Gastroesophageal sphincter (tissue), 4 donors: ENCODE measurements at regions not wholly inside any gene's neighbourhood (a gene's known extent, or its start where the extent isn't known, plus 50 kb on each side); places are given as distances from the start of the nearest gene placed in this dataset.

Source experiments
- ATAC-seq: fragments of 150-250 bp; one replicate; pipeline ENCODE4 v1.9.1; 2016; ENCODE audit warnings: mild to moderate bottlenecking, moderate library complexity
- H3K27ac ChIP-seq, 4 donors: fragments of 200-600 bp; sonication (generic) in 3 of 4; 1 replicate in 3 of 4; 2 replicates in 1 of 4; pipeline ENCODE4 v1.5.1; 2016 to 2019
- H3K27me3 ChIP-seq: fragments of 200-600 bp; sonication (generic); one replicate; pipeline ENCODE4 v1.5.1; 2019
- H3K36me3 ChIP-seq, 2 donors: fragments of 200-600 bp; sonication (generic); one replicate each; pipeline ENCODE4 v1.5.1; 2019; ENCODE audit warnings: control low read depth in 1 of 2
- H3K4me1 ChIP-seq, 3 donors: fragments of 200-600 bp; sonication (generic); 1 replicate in 2 of 3; 2 replicates in 1 of 3; pipeline ENCODE4 v1.5.1; 2016 to 2019; ENCODE audit warnings: control low read depth in 2 of 3
- H3K4me3 ChIP-seq, 2 donors: fragments of 200-600 bp; sonication (generic); one replicate each; pipeline ENCODE4 v1.5.1; 2019; ENCODE audit warnings: mild to moderate bottlenecking in 1 of 2, moderate library complexity in 1 of 2
- H3K9me3 ChIP-seq, 3 donors: fragments of 200-600 bp; sonication (generic); one replicate each; pipeline ENCODE4 v1.5.1; 2017 to 2019; ENCODE audit warnings: control low read depth in 2 of 3
- EP300 ChIP-seq: sonication (generic); formaldehyde crosslinking; IDR thresholded peaks from one replicate; pipeline ENCODE4 v1.6.1; 2017; ENCODE audit warnings: antibody characterized with exemption, mild to moderate bottlenecking
- POLR2A ChIP-seq, 2 donors: fragments of 450-650 bp; IDR thresholded peaks; one replicate each; pipeline ENCODE4 v1.6.1; 2017; ENCODE audit warnings: antibody characterized with exemption in 2 of 2, mild to moderate bottlenecking in 2 of 2, moderate library complexity in 1 of 2
- POLR2AphosphoS5 ChIP-seq: sonication (generic); formaldehyde crosslinking; IDR thresholded peaks from one replicate; pipeline ENCODE4 v1.6.1; 2017; ENCODE audit warnings: antibody characterized with exemption
- WGBS, 2 donors: methylation state at CpG; one replicate each; pipeline ENCODE4 v1.1.5; 2018; ENCODE audit warnings: low coverage in 1 of 2; 5-methylcytosine and 5-hydroxymethylcytosine counted together
- TF ChIP-seq, protein P1 (sequence below), 4 experiments: fragments of 200-600 bp in 2 of 4; fragments of 450-650 bp in 2 of 4; sonication (generic) in 1 of 4; IDR thresholded peaks; one replicate each; pipeline ENCODE4 v1.5.1; 2017 to 2019; ENCODE audit warnings: antibody characterized with exemption in 4 of 4, mild to moderate bottlenecking in 2 of 4, moderate library complexity in 2 of 4

DNA sequence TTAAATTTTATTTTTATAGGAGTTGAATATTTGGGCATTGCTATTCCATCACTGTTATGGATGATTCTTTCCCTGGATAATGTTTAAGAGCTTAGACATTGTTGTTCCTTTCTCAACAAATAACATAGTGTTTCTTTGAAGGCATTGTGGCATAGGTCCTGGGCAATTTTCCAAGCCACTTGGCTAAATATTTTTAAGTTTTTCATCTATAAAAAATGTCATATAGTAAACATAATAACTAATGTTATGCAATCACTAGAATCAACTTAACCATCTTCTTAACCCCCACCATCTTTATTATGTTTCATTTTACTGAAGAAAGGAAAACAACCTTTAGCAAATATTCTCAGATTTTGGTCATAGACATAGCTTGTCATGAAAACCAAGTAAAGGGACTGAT is 600.6 kb upstream of the LMO3 start:
- TF ChIP-seq POLR2A (IDR thresholded peaks at IDR 0.05), result no peak
- TF ChIP-seq, protein P1, sequence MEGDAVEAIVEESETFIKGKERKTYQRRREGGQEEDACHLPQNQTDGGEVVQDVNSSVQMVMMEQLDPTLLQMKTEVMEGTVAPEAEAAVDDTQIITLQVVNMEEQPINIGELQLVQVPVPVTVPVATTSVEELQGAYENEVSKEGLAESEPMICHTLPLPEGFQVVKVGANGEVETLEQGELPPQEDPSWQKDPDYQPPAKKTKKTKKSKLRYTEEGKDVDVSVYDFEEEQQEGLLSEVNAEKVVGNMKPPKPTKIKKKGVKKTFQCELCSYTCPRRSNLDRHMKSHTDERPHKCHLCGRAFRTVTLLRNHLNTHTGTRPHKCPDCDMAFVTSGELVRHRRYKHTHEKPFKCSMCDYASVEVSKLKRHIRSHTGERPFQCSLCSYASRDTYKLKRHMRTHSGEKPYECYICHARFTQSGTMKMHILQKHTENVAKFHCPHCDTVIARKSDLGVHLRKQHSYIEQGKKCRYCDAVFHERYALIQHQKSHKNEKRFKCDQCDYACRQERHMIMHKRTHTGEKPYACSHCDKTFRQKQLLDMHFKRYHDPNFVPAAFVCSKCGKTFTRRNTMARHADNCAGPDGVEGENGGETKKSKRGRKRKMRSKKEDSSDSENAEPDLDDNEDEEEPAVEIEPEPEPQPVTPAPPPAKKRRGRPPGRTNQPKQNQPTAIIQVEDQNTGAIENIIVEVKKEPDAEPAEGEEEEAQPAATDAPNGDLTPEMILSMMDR (IDR thresholded peaks at IDR 0.05), result no peak
- TF ChIP-seq POLR2AphosphoS5, result no peak
- TF ChIP-seq EP300, result no peak
- no peaks in the 10 kb centered on the region for H3K27me3 ChIP-seq
- no peak overlapping the region for H3K4me3 ChIP-seq
- no peak for ATAC-seq
- H3K36me3 ChIP-seq, result no peaks in the 10 kb centered on the region
- no peak overlapping the region for H3K27ac ChIP-seq
- H3K9me3 ChIP-seq, result no peaks in the 10 kb centered on the region
- no peaks in the 10 kb centered on the region for H3K4me1 ChIP-seq

- ATAC-seq, result no peak
- Histone ChIP-seq H3K27me3 (no peaks in the 10 kb centered on the region), H3K36me3 (no peaks in the 10 kb centered on the region), H3K9me3 (no peaks in the 10 kb centered on the region), H3K4me3 (no peak overlapping the region), H3K4me1 (no peaks in the 10 kb centered on the region), H3K27ac (no peak overlapping the region)
- TF ChIP-seq POLR2A (IDR thresholded peaks at IDR 0.05), result no peak
- TF ChIP-seq, protein P1 (IDR thresholded peaks at IDR 0.05), result no peak
- no peak for TF ChIP-seq EP300
- no peak for TF ChIP-seq POLR2AphosphoS5
- 100% methylated on average over 1 of the region's 3 CpGs; no CpG with 5 or more reads in 1 of the 2 donors for WGBS, 2 donors
Observed at GRCh38 chr12:17204289-17205054, 598.5 kb upstream of the LMO3 start.

GRCh38 chr12:17203497-17203896 is 597.5 kb upstream of the LMO3 start:
- WGBS, 2 donors, result no CpG with 5 or more reads among the region's 5 CpGs
- Histone ChIP-seq H3K27ac (no peak overlapping the region), H3K27me3 (no peaks in the 10 kb centered on the region), H3K4me1 (no peaks in the 10 kb centered on the region), H3K36me3 (no peaks in the 10 kb centered on the region), H3K9me3 (no peaks in the 10 kb centered on the region), H3K4me3 (no peak overlapping the region)
- ATAC-seq, result no peak
- TF ChIP-seq, protein P1 (IDR thresholded peaks at IDR 0.05), result no peak
- TF ChIP-seq POLR2A (IDR thresholded peaks at IDR 0.05) (no peak), EP300 (no peak), POLR2AphosphoS5 (no peak)

- Histone ChIP-seq H3K27ac (no peak overlapping the region), H3K36me3 (no peaks in the 10 kb centered on the region), H3K27me3 (no peaks in the 10 kb centered on the region), H3K9me3 (no peaks in the 10 kb centered on the region), H3K4me1 (no peaks in the 10 kb centered on the region), H3K4me3 (no peak overlapping the region)
- WGBS, 2 donors, result 67 to 71% methylated on average over 2 of the region's 3 CpGs
- TF ChIP-seq, protein P1 (IDR thresholded peaks at IDR 0.05), result no peak
- TF ChIP-seq POLR2AphosphoS5 (no peak), POLR2A (IDR thresholded peaks at IDR 0.05) (no peak), EP300 (no peak)
- no peak for ATAC-seq
Observed at GRCh38 chr12:17197971-17198370, 592.0 kb upstream of the LMO3 start.

DNA sequence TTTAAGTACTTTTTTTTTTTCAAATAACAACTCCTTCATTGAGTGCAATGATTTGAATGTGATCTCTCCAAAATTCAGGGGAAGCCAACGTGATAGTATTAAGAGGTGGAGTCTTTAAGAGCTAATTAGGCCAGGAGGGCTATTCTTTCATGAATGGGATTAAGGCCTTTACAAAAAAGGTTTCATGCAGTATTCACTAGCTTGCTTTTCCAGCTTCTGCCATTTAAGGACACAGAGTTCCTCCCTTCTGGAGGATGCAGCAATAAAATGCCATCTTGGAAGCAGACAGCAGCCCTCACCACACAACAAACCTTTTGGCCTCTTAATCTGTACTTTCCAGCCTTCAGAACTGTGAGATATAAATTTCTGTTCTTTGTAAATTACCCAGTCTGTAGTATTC is 586.8 kb upstream of the LMO3 start:
- ATAC-seq, result no peak
- H3K4me1 ChIP-seq, result no peaks in the 10 kb centered on the region
- no peaks in the 10 kb centered on the region for H3K27me3 ChIP-seq
- no peaks in the 10 kb centered on the region for H3K9me3 ChIP-seq
- H3K4me3 ChIP-seq, result no peak overlapping the region
- TF ChIP-seq POLR2AphosphoS5, result no peak
- TF ChIP-seq EP300, result no peak
- TF ChIP-seq, protein P1 (IDR thresholded peaks at IDR 0.05), result no peak
- TF ChIP-seq POLR2A (IDR thresholded peaks at IDR 0.05), result no peak
- H3K27ac ChIP-seq, result no peak overlapping the region
- no peaks in the 10 kb centered on the region for H3K36me3 ChIP-seq
- 41% methylated on average over 1 of the region's 1 CpG; no CpG with 5 or more reads in 1 of the 2 donors for WGBS, 2 donors
